Activated CD4-positive, alpha-beta T cell treated with anti-CD3 and anti-CD28 coated beads for 1 hour (primary cell): ENCODE measurements at regions not wholly inside any gene's neighbourhood (a gene's known extent, or its start where the extent isn't known, plus 50 kb on each side); places are given as distances from the start of the nearest gene placed in this dataset.

Source experiments
- DNase-seq: peaks from one replicate; pipeline ENCODE4 v3.0.0-alpha.2; 2020

DNA sequence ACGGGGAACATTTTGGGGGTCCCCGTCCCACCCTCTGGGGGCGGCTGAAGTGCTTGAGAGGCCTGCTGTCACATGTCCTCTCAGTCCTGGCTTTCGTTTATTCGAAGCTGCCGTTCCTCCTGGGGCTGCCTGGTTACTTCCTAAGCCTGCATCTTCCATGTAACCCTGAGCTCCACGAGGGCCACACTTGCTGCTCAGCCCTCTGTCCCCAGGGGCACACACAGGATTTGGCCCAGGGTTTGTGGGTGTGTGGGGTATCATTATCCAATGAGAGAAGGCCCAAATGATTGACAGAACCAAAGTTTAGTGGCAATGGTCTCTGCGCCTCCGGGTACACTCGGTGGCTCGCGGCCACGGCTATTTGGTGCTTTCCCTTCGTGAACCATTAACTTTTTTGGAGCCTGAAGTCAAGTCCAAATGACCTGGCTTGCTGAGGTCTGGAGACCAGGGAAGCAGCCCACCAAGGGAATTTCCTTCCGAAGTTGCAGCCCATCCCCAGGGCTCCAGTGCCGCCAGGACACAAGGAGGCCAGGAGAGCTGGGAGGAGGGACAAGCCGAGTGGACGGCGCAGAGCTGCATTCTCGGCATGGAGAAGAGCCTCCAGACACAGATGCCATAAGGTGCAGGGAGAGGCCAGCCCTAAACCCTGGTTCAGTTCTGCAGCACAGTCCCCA lies 131.4 kb upstream of the FOXF1 start:
- no peak for DNase-seq

DNA sequence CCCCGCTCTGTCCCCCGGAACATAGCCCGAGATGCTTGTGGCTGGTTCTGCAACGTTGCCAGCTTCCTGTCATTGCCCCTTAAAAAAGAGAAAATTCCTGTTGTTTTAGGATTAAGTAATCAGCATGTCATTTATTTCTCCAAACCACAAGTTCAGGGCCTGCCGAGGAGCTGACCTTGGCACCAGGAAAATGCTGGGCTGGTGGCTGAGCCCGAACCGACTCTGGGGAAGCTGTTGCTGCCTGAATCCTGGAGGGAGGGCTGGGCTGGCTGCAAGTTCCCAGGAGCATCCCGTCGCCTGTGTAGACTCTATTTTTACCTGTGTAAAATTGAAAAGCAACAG lies 130.9 kb upstream of the FOXF1 start:
- DNase-seq = no peak

DNA sequence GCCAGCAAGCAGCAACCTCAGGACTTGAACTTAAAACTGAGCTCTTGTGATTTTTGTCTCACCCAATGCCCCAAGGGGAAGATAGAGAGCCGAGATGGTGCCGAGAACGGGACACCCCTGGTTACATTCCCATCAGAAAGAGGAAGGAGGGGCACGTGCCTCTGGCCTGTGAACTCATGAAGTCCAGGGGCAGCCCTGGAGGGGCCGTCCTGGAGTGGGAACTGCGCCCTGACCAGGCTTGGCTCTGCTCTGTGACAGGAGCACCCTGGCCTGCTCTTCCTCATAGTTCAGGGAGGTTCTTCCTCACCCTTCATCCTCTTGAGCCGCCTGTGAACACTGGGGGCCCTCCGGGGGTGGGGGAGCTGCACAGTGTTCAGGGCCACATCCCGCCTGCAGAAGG lies 130.3 kb upstream of the FOXF1 start:
- DNase-seq = no peak

DNA sequence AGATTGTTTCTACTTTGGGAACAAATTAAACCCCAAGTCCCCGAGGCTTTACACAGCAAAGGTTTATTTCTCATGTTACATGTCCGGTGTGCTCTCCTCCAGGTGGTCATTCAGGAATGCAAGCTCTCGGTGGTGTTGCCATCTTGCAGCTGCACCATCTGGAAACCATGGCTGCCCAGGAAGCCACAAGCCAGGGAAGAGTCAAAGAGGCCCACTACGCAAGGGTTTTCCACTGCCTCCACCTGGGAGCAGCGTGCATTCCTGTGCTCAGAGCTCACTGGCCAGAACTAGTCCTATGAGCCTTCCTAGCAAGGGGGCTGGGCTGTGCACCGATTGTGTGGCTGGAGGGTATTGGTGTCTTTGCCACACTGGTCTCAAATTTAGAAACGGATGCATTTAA lies 128.8 kb upstream of the FOXF1 start:
- DNase-seq = no peak

DNA sequence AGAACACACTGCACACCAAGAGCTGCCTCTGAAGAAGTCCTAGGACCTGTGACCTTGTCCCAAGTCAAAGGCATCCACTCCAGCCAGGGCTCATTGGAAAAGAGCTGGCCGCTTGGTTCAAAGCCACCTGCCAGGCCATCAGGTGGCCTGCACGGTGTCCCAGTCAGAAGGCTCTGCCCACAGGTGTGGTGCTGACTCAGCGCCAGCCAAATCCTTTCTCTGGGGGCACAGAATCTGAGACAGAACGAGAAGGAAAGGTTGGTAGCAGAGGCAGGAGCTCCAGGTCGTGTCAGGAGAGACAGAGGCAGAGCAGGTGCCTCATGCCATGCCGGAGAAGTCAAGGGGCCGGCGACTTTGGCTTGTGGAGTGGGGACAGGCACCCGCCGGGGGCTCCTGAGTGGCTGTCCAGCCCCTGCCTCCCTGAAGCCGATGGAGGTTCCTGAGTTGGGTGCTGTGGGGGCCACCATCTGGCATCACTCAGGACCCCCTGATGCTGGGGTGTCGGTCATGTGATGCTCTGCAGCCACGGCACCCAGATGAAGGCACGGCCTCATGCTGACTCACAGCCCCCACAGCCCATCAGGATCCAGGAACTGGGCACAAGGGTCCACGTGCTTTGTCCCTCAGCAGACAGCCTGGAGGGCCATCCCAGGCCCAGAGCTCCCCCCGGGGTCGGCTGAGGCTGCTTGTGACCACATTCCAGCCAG lies 128.1 kb upstream of the FOXF1 start:
- DNase-seq = no peak

DNA sequence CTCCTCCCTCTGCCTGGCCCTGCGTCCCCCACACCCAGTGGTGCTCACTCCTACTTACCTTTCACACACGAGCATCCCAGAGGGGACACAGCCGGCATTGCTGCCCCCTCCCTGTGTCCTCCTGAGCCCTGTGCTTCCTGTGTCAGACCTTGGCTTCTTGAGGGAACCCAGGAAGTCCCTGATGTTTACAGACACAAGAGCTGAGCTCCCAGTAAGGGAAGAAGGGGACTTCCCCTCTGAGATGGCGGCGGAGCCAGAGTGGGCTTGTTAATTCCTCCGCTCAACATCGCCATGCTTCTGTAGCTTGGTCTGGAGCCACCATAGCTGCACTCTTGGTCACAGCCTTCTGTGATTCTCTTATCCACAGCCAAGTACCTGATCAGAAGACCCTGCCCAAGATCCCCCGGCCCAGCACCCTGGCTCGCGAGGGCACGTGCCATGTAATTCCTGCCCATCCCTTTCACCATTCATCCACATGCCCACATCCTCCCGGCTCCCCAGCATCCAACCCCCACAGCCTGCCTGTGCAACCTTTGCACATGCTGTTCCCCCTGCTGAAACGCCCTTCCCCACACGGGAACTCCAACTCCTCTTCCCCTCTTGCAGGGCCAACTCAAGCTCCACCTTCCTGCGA lies 127.4 kb upstream of the FOXF1 start:
- DNase-seq = no peak

DNA sequence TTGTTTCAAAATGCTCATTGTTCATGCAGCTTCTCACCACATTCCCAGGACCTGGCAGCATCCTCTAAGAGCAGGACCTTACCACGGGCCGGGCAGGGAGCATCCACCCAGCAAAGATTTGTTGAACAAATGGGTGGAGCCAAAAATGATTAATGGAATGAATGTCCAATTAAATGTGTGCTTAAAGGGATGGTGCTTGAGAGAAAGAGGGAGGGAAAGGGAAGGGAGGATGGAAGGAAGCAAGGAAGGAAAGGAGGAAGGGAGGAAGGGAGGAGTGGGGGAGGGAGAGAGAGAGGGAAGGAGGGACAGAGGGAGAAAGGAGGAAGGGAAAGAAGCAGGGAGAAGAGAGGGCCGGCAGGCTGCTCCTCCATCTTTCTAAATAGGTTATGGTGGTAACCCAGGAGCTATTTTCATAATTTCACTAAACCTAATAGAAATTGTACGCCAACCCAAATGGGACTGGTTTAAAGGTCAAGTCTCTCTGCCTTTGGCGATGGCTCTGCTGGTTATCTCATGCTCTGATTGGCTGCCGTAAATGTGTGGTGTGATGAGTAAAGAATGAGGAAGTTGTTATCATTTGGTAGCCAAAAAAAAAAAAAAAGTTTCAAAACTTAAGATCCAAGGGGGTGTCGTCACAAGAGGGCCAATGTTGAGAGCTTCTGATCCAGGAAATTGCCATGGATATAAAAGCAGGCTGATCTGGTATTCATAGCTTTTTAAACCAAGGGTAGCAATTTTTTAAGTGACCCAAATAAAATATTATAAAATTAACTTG lies 126.7 kb upstream of the FOXF1 start:
- DNase-seq = no peak

DNA sequence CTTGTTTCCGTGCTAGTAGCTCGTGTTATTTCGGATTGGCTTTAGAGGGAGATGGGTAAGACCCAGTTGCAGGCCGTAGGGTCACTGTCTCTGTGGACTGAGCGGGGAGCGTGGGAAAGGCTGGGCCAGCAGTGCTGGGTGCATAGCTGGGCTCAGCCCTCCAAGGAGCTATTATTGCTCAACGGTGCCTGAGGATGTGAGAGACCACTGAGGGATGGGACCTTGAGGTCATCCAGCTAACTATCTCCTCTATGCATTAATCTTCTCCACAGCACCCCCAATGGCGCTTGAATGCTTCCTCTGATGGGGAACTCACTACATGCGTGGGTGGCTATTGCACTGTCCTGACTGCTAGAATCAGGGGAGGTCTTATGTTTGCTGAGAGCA lies 126.1 kb upstream of the FOXF1 start:
- no peak for DNase-seq

DNA sequence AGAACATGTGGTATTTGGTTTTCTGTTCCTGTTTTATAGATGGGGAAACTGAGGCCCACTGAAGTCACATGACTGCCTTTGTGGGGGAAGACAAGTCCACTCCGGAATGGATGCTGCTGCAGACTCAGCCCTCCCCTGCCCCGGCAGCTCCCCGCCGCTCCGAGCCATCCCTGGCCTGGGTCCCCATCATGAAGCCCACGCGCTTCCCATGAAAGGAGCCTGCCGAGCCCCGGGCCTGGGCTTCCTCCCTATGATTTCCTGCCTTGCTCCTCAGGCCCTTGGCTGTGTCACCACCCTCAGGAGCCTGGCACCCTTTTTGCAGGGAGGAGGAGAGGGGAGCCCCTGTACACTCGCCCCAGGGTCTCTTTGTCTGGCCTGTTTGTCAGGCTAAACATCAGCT lies 125.3 kb upstream of the FOXF1 start:
- no peak for DNase-seq

DNA sequence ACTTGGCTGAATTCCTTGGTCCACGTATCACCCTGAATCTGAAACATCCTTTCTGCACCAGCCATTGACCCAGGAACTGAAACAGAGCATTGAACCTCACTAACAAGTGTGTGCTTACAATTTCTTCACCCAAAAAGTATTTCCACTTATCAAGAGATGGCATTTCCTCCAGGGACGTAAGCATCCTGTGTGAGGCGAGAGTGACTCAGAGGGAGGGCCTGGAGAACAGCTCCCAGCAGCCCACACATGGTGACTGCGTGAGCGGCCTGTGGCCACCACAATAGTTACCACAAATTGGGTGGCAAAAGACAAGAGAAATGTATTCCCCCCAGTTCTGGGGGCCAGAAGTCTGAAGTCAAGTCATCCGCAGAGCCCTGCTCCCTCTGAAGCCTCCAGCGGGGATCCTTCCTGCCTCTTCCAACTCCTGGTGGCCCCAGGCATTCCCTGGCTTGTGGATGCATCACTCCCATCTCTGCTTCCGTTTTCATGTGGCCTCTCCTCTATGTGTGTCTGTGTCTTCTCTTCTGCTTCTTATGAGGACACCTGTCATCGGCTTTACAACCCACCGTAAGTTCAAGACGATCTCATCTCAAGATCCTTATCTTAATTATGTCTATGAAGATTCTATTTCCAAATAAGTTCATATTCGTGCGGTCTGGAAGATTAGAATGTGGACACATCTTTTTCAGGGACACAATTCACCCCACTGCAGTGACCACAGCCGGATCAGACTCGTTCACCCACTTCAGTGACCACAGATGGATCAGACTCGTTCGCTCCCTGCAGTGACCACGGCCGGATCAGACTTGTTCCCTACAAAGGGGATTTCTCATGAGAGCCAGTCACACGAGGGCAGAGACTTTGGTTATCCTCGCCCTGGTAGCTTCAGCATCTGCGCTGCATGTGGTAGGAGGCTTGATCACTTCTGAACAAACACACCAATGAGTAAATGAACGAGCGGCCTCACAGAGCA lies 122.6 kb upstream of the FOXF1 start:
- DNase-seq = no peak

DNA sequence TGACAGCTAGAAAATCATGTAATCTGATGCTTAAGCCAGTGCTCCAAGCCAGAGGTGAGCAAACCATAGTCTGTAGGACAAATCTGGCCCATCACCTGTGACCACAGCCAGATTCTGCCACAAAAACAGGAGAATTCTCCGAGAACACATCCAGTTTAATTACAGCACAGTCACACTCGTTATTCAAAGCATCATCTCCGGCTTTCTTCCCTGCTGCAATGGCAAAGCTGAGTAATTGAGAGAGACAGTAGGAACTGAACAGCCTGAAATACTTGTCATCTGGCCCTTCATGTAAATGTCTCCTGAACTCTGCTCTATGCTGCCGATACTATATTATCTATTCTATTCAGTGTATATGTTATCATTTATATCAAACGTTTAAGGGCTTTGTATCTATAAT lies 121.4 kb upstream of the FOXF1 start:
- DNase-seq = no peak

DNA sequence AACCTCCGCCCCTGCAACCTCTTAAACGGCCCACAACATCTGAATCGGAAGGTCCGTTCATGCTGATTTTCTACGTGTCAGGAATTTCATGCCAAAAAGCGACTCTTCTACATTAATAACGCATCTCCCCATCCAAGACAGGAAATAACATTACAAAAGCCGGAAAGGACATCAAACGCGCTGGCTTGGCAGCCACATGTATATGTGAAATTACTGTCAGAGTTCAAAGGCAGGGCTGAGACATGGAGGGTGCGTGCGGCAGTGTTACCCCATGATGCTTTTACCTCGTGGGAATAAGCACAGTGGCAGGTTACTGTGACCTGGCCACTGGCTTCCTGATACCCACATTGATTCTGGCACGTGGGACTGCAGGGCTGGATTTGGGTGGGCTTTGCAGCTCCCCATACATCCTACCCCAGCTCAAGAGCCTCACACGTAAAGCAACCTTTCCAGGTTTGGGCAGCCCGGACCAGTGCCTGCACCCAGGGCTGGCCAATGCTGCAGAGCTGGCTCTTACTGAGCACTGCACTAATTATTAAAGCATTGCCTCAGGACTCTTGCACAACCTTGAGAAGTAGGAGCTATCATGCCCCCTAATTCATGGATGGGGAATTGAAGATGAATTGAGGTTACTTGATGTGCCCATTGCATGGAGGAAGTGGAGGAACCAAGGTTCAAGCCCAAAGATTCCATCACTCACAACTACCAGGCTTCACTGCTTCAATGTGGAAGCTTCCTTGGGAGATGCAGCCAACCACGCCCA lies 120.6 kb upstream of the FOXF1 start:
- no peak for DNase-seq

DNA sequence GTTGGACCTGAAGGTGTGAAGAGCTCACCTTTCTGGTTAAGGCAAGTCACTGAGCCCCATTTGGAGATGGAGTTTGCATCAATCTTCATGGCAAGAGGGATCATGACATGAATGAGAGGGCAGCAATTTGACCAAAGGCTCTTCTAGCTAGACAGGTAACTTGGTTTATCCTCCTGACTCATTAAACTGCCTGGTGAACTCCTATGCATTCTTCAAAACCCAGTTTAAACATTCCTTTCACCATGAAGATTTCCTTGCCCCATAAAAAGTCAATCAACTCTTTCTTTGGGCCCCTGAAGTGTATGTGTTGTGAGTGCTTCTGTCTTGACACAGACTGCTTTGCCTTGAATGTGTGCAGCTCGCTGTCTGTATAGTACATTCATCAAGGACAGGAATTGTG lies 120.0 kb upstream of the FOXF1 start:
- no peak for DNase-seq

DNA sequence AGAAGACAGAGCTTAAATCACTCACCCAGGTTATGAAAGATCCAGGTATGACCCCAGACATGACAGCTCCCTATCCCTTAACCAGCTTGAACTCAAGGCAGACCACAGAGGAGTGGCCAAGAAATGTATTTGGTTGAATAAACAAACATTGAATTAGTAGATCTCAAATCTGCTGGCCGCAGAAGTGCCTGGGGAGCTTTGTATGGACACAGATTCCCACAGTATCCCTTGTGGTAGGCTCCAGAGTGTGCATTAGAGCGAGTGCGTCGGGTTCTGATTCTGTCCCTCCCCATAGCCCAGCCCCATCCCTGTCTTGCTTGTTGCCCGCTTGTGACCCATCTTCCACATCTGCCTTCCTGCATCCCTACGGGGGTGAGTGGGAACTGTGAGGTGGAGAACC lies 118.8 kb upstream of the FOXF1 start:
- DNase-seq = no peak

DNA sequence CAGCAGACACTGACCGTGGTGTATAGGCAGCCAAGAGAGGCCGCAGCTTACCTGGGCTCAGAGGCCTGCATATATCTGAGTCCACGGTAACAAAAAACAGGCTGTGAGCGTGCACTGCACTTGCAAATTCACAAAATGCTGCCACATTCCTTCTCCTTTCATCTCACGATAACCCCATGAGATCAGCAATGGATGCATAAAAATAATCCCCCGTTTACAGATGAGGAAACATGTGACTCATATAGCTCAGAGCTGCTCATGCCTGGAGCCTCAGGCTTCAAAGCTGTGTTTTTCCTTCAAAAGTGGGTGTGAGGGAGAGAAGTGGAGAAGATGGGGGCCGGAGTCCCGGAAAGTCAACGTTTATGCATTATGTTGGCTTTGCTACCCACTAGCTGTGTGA lies 118.3 kb upstream of the FOXF1 start:
- no peak for DNase-seq

DNA sequence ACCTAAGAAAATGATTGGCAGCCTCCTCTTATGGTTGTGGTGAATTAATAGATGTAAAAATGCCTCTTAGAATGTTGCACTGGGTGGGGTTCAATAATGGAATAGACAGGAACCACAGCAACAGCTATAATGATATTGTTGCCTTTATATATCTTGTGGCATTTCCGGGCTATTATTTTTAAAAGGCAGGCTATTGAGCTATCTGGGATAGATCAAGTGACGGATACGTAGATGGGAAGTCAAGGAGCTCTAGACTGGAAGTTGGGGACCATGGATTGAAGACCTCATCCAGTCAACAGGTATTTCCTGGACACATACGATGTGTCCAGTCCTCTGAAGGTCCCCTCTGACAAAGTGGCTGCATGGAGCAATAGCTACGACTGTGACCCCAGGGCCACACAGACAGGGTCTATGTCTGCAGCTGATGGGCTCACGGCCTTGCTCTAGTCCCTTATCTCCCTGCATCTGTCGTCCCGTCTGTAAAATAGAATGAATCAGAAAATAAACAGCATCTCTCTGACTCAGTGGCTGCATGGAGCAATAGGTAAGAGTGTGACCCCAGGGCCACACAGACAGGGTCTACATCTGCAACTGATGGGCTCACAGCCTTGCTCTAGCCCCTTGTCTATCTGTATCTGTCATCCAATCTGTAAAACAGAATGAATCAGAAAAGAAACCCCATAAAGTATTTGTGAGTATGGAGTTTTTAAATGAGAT lies 117.7 kb upstream of the FOXF1 start:
- no peak for DNase-seq

DNA sequence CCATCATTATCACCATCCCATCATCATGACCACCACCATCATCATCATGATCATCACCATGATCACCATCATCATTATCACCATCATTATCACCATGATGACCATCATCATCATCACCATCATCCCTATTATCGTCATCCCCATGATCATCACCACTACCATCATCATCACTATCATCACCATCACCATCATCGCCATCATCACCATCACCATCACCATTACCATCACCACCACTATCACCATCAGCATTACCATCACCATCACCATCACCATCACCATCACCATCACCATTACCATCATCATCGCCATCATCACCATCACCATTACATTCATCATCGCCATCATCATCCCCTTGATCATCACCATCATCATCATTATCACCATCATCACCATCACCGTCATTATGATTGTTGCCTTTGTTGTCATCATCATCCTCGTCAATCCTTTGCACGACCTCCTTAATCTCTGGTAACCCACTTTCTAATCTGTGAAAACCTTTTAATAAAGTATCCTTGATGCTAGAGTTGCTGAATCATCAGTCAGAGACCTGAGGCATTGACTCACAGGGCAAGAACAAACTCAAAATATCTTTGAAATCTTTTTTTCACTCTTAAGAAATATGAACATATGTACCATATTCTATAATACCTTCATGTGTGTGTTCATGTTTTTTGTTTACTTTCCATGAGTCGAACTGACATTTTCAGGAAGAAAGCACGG lies 116.3 kb upstream of the FOXF1 start:
- DNase-seq = no peak

DNA sequence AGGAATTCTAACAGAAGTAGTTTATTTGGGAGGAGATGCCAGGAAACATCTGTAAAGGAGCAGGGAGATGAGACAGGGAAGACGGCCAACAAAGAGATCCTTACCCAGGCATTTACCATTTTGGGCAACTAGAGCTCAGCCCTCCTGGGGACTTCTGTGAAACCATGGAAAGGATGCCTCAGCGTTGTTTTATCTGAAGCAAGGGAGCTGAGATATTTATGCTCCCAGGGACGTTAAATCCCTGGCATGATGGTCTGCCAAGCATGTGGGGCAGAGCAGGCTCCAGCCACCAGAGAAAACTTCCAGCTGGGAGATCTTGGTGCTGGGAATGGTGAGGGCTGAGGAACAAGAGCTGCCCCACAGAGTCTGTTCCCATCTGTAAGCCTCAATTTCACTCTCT lies 114.8 kb upstream of the FOXF1 start:
- no peak for DNase-seq

DNA sequence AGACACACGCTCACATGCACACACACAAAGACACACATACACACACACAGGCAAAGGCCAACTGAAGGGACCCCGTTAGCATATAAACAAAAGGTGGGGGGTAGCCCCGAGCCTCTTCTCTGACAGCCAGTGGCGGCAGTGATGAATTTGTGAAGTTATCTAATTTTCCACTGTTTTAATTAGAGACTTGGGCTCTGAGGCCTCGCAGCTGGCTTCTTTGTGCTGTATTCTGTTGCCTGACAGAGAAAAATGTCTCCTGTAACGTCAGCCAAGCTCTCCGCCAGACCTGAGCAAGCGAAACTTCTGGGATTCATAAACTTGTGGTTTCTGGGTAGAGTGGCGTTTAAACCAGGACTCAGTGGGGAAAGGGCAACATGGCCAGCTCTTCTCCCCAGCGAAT lies 113.9 kb upstream of the FOXF1 start:
- no peak for DNase-seq

DNA sequence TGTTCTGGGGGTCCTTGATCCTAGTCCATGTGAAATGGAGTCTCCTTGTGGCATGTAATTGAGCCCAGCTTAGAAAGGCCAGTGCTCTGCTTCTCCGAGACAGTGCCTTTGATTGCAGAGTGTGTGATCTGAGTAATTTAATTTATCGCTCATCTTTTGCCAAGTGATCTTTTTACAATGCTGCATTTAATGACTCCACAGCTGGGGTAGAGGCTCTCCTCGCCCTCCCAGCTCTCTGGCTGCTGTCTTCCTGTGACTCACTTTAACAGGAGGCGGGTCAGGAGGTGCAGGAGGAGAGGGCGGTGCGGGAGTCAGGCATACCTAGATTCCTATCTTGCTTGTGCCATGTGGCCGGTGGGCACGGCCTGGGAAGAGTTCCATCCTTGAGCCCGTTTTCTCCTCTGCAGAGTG lies 113.4 kb upstream of the FOXF1 start:
- no peak for DNase-seq

DNA sequence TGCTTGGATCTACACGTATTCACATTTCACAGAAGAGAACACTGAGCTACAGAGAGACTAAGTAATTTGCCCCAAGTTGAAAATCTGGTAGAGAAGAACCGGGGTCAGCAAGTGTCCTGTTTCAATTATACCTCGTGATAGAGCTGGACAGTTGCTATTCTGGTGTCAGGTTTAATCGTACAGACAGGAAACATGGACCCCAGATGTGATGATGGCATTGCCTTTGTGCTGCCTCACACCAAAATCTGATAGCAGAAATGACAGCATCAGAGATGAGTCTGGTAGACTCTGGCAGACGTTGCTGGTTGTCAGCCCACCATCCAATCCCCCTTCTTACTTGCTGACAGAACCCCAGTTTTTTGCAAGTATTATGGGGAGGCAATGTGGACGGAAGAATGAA lies 112.1 kb upstream of the FOXF1 start:
- DNase-seq = no peak
